ENCODE measurements at regions not wholly inside any gene's neighbourhood (a gene's known extent, or its start where the extent isn't known, plus 50 kb on each side); places are given as distances from the start of the nearest gene placed in this dataset.

GRCh38 chr4:173698557-173699262 is 168.7 kb upstream of the HAND2 start:
- H3K9ac ChIP-seq (ENCODE audit: extremely low read depth, insufficient read length, low read length), result no peak overlapping the region
- no peak overlapping the region for H2AK5ac ChIP-seq (ENCODE audit: insufficient read length, low read length)
- no peaks in the 10 kb centered on the region for H4K20me1 ChIP-seq (ENCODE audit: control insufficient read depth, insufficient read depth, insufficient read length)
- no peak overlapping the region for H2BK12ac ChIP-seq (ENCODE audit: insufficient read length, low read depth, low read length)
- no peak overlapping the region for H2AFZ ChIP-seq (ENCODE audit: low read length)
- H4K8ac ChIP-seq (replicated peaks; ENCODE audit: insufficient read length, low read depth, low read length), result no peak overlapping the region
- H3K23me2 ChIP-seq (ENCODE audit: insufficient read length, low read depth, low read length, poor library complexity, severe bottlenecking), result no peaks in the 10 kb centered on the region
- H2BK20ac ChIP-seq (ENCODE audit: low read depth, low read length, poor library complexity, severe bottlenecking), result no peak overlapping the region
- H3K4me3 Mint-ChIP-seq, result no peak overlapping the region
- no peaks in the 10 kb centered on the region for H3K79me1 ChIP-seq (ENCODE audit: insufficient read depth, low read depth, low read length, poor library complexity, severe bottlenecking)
- H3K27ac Mint-ChIP-seq, result no peak overlapping the region
- no peak overlapping the region for H3K18ac ChIP-seq (ENCODE audit: insufficient read length, low read depth, low read length)
- H3T11ph ChIP-seq (ENCODE audit: low read length), result no peak overlapping the region
- H3K27ac ChIP-seq (ENCODE audit: insufficient read length, low read depth, low read length), result no peak overlapping the region
- H3K23ac ChIP-seq (ENCODE audit: insufficient read length, low read depth, low read length), result no peak overlapping the region
- H2BK15ac ChIP-seq (ENCODE audit: low read depth, low read length), result no peak overlapping the region
- WGBS (ENCODE audit: extremely low coverage, insufficient read length, low lambda C conversion rate), result no CpG with 5 or more reads among the region's 10 CpGs
- no peak overlapping the region for H4K5ac ChIP-seq (ENCODE audit: insufficient read length, low read depth, low read length)
- H3K4me2 ChIP-seq (ENCODE audit: insufficient read depth, insufficient read length, low read length), result no peak overlapping the region
- no peaks in the 10 kb centered on the region for H3K27me3 ChIP-seq (ENCODE audit: insufficient read depth, low read length)
- TF ChIP-seq CTCF (conservative IDR thresholded peaks at IDR 0.05), result no peak
- no peak overlapping the region for H4K91ac ChIP-seq (ENCODE audit: insufficient read length, low read depth, low read length)
- no peak overlapping the region for H3K56ac ChIP-seq (ENCODE audit: insufficient read length, low read depth, low read length)
- H3K36me3 Mint-ChIP-seq (ENCODE audit: insufficient read depth in 1 of 3, low read depth in 3 of 3), result no peaks in the 10 kb centered on the region
- no peaks in the 10 kb centered on the region for H3K27me3 Mint-ChIP-seq (ENCODE audit: low read depth)
- no peak overlapping the region for H2BK120ac ChIP-seq (ENCODE audit: low read depth, low read length, poor library complexity, severe bottlenecking)
- no peak overlapping the region for H3K14ac ChIP-seq (ENCODE audit: insufficient read depth, low read length)
- no peak for DNase-seq
- no peak overlapping the region for H2BK5ac ChIP-seq (ENCODE audit: insufficient read length, low read length)
- H3K4ac ChIP-seq (ENCODE audit: low read depth, low read length), result no peak overlapping the region
- H3K79me2 ChIP-seq (ENCODE audit: insufficient read depth, low read length), result no peaks in the 10 kb centered on the region
- no peaks in the 10 kb centered on the region for H3K4me1 ChIP-seq (ENCODE audit: insufficient read depth, low read length)
- no peaks in the 10 kb centered on the region for H3K9me3 ChIP-seq (ENCODE audit: control insufficient read depth, low read depth, low read length)
- H3K9me3 Mint-ChIP-seq, result no peaks in the 10 kb centered on the region
- H3K4me1 Mint-ChIP-seq, result peaks cover 7 to 12% of the 10 kb centered on the region in 2 experiments
